GM23338 (cell line): ENCODE measurements at regions not wholly inside any gene's neighbourhood (a gene's known extent, or its start where the extent isn't known, plus 50 kb on each side); places are given as distances from the start of the nearest gene placed in this dataset.
"Not testable (repeated sequence)": the region's sequence is repeated elsewhere in the genome, so short reads cannot be mapped to it uniquely, and the experiment has no call there.

ENCODE experiments used
- EZH2 ChIP-seq: fragments of 200-600 bp; sonication (generic); IDR thresholded peaks from one replicate; pipeline ENCODE4 v1.8.0; 2017; ENCODE audit warnings: antibody characterized with exemption, mild to moderate bottlenecking, low read depth; ENCODE audit not compliant: unreplicated experiment
- EZH2phosphoT487 ChIP-seq: fragments of 200-600 bp; sonication (generic); IDR thresholded peaks from one replicate; pipeline ENCODE4 v1.8.1; 2018; ENCODE audit warnings: antibody characterized with exemption; ENCODE audit not compliant: unreplicated experiment
- POLR2AphosphoS5 ChIP-seq: IDR thresholded peaks from 2 replicates; pipeline ENCODE4 v1.6.1; 2016; ENCODE audit warnings: antibody characterized with exemption, low read depth
- ZNF114 ChIP-seq: fragments of 250-450 bp; sonication (Bioruptor Pico); IDR thresholded peaks from 2 replicates; pipeline ENCODE4 v1.5.0; 2020; ENCODE audit warnings: mild to moderate bottlenecking, moderate library complexity
- TF ChIP-seq, protein P1 (sequence below), 2 experiments: fragments of 200-600 bp in 1 of 2; sonication (generic) in 1 of 2; conservative IDR thresholded peaks; 2 replicates each; pipeline versions ENCODE4 v1.5.1 to v1.6.1; 2016 to 2017; ENCODE audit warnings: antibody characterized with exemption in 2 of 2, low read depth in 2 of 2, mild to moderate bottlenecking in 2 of 2, moderate library complexity in 1 of 2
- TF ChIP-seq, protein P2 (sequence below): fragments of 250-450 bp; sonication (Bioruptor Pico); IDR thresholded peaks from 2 replicates; pipeline ENCODE4 v1.5.0; 2020; ENCODE audit warnings: mild to moderate bottlenecking, moderate library complexity
- TF ChIP-seq, protein P3 (sequence below): IDR thresholded peaks from one replicate; pipeline ENCODE4 v1.6.1; 2018; ENCODE audit warnings: antibody characterized with exemption; ENCODE audit not compliant: unreplicated experiment

DNA sequence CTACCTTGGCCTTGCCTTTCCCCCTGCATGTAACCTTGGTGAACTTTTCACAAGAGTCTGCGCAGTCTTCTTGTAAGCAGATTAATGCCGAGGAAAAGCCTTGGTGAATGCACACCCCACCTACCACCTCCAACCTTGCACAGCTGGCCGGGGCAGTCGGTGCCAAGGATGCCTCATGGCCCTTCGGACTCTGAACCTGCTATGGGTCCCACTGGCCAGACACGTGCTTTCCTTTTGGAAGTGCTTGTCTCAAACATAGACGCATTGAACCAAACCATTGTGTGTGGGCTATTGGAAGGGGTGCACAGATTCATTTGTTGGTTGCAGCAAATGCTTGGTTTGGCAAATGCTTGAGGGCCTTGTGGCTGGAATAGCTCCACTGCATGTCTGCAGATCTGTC is 109.0 kb upstream of the PLGLB2 start:
- TF ChIP-seq, protein P1, sequence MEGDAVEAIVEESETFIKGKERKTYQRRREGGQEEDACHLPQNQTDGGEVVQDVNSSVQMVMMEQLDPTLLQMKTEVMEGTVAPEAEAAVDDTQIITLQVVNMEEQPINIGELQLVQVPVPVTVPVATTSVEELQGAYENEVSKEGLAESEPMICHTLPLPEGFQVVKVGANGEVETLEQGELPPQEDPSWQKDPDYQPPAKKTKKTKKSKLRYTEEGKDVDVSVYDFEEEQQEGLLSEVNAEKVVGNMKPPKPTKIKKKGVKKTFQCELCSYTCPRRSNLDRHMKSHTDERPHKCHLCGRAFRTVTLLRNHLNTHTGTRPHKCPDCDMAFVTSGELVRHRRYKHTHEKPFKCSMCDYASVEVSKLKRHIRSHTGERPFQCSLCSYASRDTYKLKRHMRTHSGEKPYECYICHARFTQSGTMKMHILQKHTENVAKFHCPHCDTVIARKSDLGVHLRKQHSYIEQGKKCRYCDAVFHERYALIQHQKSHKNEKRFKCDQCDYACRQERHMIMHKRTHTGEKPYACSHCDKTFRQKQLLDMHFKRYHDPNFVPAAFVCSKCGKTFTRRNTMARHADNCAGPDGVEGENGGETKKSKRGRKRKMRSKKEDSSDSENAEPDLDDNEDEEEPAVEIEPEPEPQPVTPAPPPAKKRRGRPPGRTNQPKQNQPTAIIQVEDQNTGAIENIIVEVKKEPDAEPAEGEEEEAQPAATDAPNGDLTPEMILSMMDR (conservative IDR thresholded peaks at IDR 0.05; ENCODE audit: low read depth in 2 of 2) = not testable (repeated sequence)
- TF ChIP-seq EZH2phosphoT487, EZH2, POLR2AphosphoS5, ZNF114: not testable (repeated sequence)
- TF ChIP-seq, protein P2, sequence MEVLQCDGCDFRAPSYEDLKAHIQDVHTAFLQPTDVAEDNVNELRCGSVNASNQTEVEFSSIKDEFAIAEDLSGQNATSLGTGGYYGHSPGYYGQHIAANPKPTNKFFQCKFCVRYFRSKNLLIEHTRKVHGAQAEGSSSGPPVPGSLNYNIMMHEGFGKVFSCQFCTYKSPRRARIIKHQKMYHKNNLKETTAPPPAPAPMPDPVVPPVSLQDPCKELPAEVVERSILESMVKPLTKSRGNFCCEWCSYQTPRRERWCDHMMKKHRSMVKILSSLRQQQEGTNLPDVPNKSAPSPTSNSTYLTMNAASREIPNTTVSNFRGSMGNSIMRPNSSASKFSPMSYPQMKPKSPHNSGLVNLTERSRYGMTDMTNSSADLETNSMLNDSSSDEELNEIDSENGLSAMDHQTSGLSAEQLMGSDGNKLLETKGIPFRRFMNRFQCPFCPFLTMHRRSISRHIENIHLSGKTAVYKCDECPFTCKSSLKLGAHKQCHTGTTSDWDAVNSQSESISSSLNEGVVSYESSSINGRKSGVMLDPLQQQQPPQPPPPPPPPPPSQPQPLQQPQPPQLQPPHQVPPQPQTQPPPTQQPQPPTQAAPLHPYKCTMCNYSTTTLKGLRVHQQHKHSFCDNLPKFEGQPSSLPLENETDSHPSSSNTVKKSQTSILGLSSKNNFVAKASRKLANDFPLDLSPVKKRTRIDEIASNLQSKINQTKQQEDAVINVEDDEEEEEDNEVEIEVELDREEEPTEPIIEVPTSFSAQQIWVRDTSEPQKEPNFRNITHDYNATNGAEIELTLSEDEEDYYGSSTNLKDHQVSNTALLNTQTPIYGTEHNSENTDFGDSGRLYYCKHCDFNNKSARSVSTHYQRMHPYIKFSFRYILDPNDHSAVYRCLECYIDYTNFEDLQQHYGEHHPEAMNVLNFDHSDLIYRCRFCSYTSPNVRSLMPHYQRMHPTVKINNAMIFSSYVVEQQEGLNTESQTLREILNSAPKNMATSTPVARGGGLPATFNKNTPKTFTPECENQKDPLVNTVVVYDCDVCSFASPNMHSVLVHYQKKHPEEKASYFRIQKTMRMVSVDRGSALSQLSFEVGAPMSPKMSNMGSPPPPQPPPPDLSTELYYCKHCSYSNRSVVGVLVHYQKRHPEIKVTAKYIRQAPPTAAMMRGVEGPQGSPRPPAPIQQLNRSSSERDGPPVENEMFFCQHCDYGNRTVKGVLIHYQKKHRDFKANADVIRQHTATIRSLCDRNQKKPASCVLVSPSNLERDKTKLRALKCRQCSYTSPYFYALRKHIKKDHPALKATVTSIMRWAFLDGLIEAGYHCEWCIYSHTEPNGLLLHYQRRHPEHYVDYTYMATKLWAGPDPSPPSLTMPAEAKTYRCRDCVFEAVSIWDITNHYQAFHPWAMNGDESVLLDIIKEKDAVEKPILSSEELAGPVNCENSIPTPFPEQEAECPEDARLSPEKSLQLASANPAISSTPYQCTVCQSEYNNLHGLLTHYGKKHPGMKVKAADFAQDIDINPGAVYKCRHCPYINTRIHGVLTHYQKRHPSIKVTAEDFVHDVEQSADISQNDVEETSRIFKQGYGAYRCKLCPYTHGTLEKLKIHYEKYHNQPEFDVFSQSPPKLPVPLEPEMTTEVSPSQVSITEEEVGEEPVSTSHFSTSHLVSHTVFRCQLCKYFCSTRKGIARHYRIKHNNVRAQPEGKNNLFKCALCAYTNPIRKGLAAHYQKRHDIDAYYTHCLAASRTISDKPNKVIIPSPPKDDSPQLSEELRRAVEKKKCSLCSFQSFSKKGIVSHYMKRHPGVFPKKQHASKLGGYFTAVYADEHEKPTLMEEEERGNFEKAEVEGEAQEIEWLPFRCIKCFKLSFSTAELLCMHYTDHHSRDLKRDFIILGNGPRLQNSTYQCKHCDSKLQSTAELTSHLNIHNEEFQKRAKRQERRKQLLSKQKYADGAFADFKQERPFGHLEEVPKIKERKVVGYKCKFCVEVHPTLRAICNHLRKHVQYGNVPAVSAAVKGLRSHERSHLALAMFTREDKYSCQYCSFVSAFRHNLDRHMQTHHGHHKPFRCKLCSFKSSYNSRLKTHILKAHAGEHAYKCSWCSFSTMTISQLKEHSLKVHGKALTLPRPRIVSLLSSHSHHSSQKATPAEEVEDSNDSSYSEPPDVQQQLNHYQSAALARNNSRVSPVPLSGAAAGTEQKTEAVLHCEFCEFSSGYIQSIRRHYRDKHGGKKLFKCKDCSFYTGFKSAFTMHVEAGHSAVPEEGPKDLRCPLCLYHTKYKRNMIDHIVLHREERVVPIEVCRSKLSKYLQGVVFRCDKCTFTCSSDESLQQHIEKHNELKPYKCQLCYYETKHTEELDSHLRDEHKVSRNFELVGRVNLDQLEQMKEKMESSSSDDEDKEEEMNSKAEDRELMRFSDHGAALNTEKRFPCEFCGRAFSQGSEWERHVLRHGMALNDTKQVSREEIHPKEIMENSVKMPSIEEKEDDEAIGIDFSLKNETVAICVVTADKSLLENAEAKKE = not testable (repeated sequence)
- TF ChIP-seq, protein P3, sequence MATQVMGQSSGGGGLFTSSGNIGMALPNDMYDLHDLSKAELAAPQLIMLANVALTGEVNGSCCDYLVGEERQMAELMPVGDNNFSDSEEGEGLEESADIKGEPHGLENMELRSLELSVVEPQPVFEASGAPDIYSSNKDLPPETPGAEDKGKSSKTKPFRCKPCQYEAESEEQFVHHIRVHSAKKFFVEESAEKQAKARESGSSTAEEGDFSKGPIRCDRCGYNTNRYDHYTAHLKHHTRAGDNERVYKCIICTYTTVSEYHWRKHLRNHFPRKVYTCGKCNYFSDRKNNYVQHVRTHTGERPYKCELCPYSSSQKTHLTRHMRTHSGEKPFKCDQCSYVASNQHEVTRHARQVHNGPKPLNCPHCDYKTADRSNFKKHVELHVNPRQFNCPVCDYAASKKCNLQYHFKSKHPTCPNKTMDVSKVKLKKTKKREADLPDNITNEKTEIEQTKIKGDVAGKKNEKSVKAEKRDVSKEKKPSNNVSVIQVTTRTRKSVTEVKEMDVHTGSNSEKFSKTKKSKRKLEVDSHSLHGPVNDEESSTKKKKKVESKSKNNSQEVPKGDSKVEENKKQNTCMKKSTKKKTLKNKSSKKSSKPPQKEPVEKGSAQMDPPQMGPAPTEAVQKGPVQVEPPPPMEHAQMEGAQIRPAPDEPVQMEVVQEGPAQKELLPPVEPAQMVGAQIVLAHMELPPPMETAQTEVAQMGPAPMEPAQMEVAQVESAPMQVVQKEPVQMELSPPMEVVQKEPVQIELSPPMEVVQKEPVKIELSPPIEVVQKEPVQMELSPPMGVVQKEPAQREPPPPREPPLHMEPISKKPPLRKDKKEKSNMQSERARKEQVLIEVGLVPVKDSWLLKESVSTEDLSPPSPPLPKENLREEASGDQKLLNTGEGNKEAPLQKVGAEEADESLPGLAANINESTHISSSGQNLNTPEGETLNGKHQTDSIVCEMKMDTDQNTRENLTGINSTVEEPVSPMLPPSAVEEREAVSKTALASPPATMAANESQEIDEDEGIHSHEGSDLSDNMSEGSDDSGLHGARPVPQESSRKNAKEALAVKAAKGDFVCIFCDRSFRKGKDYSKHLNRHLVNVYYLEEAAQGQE = not testable (repeated sequence)
